DMS 273 (cell line): ENCODE measurements at regions not wholly inside any gene's neighbourhood (a gene's known extent, or its start where the extent isn't known, plus 50 kb on each side); places are given as distances from the start of the nearest gene placed in this dataset.
"Not testable (repeated sequence)": the region's sequence is repeated elsewhere in the genome, so short reads cannot be mapped to it uniquely, and the experiment has no call there.

Experiments used
- DNase-seq: peaks from one replicate; lab custom pipeline; 2025; ENCODE audit not compliant: unreplicated experiment; lab: John Stamatoyannopoulos, UW

- DNase-seq: no peak
Measured at GRCh38 chr1:196091397-196092135, 516.7 kb downstream of the KCNT2 start.

GRCh38 chr1:196090226-196090625 lies 518.0 kb downstream of the KCNT2 start:
- no peak for DNase-seq

- no peak for DNase-seq
Measured at GRCh38 chr1:196088541-196088940, 519.7 kb downstream of the KCNT2 start.

- no peak for DNase-seq
Measured at GRCh38 chr1:196078691-196079090, 529.5 kb downstream of the KCNT2 start.

- DNase-seq: no peak
Measured at GRCh38 chr1:196075621-196076020, 532.6 kb downstream of the KCNT2 start.

GRCh38 chr1:196074182-196074581 lies 534.1 kb downstream of the KCNT2 start:
- DNase-seq: no peak

- no peak for DNase-seq
Measured at GRCh38 chr1:196071447-196071846, 536.8 kb downstream of the KCNT2 start.

GRCh38 chr1:196070940-196071339 lies 537.3 kb downstream of the KCNT2 start:
- no peak for DNase-seq

GRCh38 chr1:196063952-196064351 lies 544.3 kb downstream of the KCNT2 start:
- DNase-seq: no peak

GRCh38 chr1:196063294-196063693 lies 544.9 kb downstream of the KCNT2 start:
- no peak for DNase-seq

- DNase-seq: no peak
Measured at GRCh38 chr1:196060539-196060938, 547.7 kb downstream of the KCNT2 start.

- no peak for DNase-seq
Measured at GRCh38 chr1:196059210-196059609, 549.0 kb downstream of the KCNT2 start.

GRCh38 chr1:196056966-196057365 lies 551.3 kb downstream of the KCNT2 start:
- no peak for DNase-seq

- DNase-seq: no peak
Measured at GRCh38 chr1:196049407-196049806, 558.8 kb downstream of the KCNT2 start.

- no peak for DNase-seq
Measured at GRCh38 chr1:196043268-196043667, 565.0 kb downstream of the KCNT2 start.

- peak; percentile 0 for DNase-seq
Measured at GRCh38 chr1:196034080-196034706, 574.0 kb downstream of the KCNT2 start.

- DNase-seq: not testable (repeated sequence)
Measured at GRCh38 chr1:196031387-196031786, 576.9 kb downstream of the KCNT2 start.

GRCh38 chr1:196030455-196030854 lies 577.8 kb downstream of the KCNT2 start:
- no peak for DNase-seq

- DNase-seq: no peak
Measured at GRCh38 chr1:196029410-196029809, 578.8 kb downstream of the KCNT2 start.

GRCh38 chr1:196027127-196027526 lies 581.1 kb downstream of the KCNT2 start:
- no peak for DNase-seq

GRCh38 chr1:196021174-196021573 lies 587.1 kb downstream of the KCNT2 start:
- not testable (repeated sequence) for DNase-seq

GRCh38 chr1:196009362-196009761 lies 598.9 kb downstream of the KCNT2 start:
- DNase-seq: no peak

GRCh38 chr1:196007763-196008162 lies 600.5 kb downstream of the KCNT2 start:
- DNase-seq: no peak
